Prostate gland (tissue), 2 donors: ENCODE measurements at regions not wholly inside any gene's neighbourhood (a gene's known extent, or its start where the extent isn't known, plus 50 kb on each side); places are given as distances from the start of the nearest gene placed in this dataset.

Experiments
- POLR2A ChIP-seq: fragments of 450-650 bp; IDR thresholded peaks from one replicate; pipeline ENCODE4 v1.6.1; 2016; ENCODE audit warnings: antibody characterized with exemption, mild to moderate bottlenecking
- TF ChIP-seq, protein P1 (sequence below), 4 experiments: fragments of 200-600 bp in 2 of 4; fragments of 450-650 bp in 2 of 4; sonication (generic) in 2 of 4; IDR thresholded peaks; 1 replicate in 3 of 4; 2 replicates in 1 of 4; pipeline ENCODE4 v1.5.1; 2016 to 2019; ENCODE audit warnings: antibody characterized with exemption in 4 of 4, mild to moderate bottlenecking in 2 of 4, moderate library complexity in 2 of 4

DNA sequence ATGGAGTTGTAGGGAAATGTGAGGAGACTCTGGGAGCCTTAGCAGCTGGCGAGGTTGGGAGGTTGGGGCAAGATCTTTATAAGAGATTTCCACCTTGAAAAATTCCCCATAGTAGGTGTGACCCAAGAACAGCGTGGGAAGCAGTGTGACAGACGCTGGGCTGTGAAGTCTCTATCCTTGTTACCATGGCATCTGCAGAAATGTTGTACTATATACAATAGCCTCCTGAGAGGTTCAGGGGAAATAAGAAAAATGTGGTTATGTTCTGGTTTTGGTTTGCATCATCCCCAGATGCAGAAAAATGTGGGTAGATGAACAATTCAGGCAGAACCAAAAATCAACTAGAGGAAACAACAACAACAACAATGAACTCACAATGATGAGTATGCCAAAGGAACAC is 498.6 kb downstream of the SH2D4B start:
- TF ChIP-seq, protein P1, sequence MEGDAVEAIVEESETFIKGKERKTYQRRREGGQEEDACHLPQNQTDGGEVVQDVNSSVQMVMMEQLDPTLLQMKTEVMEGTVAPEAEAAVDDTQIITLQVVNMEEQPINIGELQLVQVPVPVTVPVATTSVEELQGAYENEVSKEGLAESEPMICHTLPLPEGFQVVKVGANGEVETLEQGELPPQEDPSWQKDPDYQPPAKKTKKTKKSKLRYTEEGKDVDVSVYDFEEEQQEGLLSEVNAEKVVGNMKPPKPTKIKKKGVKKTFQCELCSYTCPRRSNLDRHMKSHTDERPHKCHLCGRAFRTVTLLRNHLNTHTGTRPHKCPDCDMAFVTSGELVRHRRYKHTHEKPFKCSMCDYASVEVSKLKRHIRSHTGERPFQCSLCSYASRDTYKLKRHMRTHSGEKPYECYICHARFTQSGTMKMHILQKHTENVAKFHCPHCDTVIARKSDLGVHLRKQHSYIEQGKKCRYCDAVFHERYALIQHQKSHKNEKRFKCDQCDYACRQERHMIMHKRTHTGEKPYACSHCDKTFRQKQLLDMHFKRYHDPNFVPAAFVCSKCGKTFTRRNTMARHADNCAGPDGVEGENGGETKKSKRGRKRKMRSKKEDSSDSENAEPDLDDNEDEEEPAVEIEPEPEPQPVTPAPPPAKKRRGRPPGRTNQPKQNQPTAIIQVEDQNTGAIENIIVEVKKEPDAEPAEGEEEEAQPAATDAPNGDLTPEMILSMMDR (IDR thresholded peaks at IDR 0.05): no peak
- no peak for TF ChIP-seq POLR2A
